Embryonic facial prominence (tissue), 1 donor: ENCODE measurements at regions not wholly inside any gene's neighbourhood (a gene's known extent, or its start where the extent isn't known, plus 50 kb on each side); places are given as distances from the start of the nearest gene placed in this dataset.

Experiments
- DNase-seq: peaks from one replicate; pipeline ENCODE4 v3.0.0-alpha.2; 2016; ENCODE audit errors: extremely low spot score

DNA sequence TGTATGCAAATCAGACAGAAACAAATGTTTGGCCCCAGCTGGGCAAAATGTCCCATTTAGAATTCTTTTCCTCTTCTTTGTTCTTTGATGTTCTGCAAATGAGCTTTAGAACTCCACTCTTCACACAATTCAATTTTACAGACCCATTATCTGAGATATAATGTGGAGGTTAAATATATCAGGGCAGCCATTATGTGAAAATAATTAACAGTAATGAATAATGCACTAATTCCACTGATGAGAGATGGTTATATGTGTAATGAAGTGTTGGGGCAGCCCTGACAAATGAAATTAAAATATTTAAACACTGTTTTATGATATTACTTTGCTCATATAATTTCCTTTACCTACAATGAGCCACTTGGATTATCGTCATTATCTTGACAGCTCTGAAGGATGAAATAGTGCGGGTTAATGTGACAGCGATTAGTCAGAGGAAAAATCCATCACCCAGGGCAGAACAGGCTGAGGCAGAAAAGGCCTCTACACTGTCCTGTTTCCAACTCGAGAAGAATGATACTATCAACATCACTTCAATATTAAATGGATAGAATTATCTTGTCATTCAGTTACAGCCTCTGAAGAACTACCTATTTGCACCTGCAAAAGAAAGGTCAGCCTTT, 321.1 kb downstream of the RBM26 start:
- no peak for DNase-seq

DNA sequence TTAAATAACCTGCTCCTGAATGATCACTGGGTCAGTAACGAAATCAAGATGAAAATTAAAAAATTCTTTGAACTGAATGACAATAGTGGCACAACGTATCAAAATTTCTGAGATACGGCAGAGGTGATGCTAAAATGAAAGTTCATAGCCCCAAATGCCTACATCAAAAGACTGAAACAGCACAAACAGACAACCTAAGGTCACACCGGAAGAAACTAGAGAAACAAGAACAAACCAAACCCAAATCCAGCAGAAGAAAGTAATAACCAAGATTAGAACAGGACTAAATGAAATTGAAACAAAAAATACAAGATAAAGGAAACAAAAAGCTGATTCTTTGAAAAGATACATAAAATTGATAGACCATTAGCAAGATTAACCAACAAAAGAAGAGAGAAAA, 324.1 kb downstream of the RBM26 start:
- no peak for DNase-seq

DNA sequence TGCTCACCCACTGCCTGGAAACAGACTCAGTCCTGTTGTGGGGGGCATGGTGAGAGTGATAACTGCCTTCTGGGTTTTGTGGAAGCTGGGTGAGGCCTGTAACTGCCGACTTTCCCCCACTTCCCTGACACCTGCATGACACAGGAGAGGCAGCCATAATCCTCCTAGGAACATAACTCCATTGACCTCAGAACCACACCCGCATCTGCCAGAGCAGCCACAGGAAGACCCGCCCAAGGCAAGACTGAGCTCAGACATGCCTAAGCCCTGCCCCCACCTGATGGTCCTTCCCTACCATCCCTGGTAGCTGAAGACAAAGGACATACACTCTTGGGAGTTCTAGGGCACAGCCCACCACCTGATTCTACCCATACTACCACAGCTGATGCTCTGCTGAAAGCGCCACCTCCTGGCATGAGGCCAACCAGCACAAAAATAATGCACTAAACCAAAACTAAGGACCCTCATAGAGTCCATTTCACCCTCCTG, 326.7 kb downstream of the RBM26 start:
- no peak for DNase-seq

DNA sequence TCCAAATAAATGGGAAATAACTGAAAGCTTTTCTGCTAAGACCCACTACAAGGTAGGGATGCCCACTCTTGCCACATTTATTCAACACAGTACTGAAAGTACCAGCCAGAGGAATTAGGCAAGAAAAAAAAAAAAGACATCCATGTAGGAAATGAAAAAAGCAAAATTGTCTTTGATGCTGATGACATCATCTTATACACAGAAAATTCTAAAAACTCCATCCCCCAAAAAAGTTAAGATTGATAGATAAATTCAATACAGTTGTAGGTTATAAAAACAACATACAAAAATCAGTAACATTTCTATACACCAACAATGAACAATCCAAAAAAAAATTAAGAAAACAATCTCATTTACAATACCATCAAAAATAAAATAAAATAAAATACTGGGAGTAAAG, 330.4 kb downstream of the RBM26 start:
- DNase-seq: no peak

DNA sequence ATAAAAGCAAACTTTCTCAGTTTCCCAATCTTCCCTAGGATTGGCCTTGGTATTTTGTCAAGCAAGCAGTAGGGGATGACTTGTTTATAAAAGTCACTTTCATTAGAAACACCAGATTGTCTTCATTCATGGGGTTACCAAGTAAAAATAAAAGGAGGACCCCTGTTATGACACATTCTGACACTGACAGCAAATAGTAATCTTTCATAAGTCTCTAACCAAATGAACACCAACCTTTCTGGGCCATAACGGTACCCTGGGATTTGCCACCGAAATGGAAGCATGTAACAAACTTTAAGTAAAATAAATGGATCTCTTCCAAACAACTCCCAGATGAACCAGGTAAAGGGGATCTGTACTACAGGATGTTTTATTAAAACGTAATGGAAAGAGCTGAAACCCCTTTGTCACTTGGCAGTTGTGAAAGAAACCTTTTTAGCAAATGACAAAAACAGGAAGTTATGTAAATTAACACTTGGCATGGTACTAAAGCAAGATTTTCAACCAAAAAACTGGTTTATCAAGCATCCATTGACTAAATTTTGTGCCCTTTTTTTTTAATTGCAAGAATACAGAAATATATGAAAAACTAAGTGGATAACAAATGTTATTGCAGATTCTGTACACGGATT, 335.6 kb downstream of the RBM26 start:
- DNase-seq: no peak

DNA sequence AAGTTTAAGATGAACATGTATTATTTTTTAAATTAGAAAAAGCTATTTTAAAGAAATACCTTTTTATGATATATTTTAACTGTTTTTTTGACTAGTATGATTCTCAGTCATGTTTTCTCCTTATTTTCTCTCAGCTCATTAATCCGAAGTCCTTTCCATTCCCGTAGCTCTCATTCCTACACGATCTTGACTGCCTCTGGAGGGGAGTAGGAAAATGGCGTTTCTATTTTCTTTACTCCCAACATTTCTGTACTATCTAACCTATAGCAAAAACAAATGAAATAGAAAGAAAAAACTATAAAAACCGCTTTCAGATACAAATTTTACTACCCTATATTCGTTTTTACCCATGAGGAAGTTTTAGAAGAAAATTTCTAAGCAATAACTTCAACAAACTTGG, 343.8 kb downstream of the RBM26 start:
- no peak for DNase-seq

DNA sequence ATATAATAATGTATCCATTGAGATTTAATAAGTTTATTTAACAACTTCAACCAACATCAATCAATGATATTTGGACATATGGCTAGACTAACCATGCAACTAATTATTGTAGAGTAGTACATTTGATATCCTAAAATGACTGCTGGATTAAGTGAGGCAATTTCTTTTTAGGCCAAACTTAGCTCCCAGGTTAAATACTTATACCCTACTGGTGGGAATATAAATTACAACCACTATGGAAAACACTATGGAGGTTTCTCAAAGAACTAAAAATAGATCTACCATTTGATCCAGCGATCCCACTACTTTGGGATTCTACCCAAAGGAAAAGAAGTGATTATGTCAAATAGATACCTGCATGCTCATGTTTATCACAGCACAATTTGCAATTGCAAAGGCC, 345.8 kb downstream of the RBM26 start:
- no peak for DNase-seq

DNA sequence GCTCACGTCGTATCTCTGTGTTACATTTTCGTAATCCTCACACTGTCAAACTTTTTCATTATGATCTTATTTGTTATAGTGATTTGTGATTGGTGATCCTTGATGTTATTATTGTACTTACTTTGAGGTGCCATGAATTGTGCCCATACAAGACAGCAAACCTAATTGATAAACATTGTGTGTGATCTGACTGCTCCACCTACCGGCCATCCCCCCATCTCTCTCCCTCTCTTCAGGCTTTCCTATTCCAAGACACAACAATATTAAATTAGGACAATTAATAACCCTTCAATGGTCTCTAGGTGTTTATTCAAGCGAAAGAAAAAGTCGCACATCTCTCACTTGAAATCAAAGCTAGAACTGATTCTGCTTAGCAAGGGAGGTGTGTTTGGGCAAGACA, 349.3 kb downstream of the RBM26 start:
- no peak for DNase-seq

DNA sequence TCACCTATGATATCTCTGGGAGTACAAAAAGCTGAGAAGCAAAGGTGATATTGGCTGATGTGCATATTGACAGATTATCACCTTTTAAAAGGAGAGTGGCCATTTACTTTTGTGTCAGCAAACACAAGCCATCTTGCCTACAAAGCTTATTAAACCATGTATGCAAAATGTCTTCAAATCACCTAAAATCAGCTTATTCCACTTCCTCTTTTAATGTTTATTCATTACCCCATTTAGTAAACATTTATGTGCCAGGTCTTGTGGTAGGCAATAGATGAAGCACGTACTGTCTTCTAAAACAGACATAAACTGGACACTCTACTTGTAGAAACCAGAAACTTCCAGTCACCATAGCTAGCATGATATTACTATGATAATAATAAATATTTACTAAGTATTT, 354.6 kb downstream of the RBM26 start:
- no peak for DNase-seq

DNA sequence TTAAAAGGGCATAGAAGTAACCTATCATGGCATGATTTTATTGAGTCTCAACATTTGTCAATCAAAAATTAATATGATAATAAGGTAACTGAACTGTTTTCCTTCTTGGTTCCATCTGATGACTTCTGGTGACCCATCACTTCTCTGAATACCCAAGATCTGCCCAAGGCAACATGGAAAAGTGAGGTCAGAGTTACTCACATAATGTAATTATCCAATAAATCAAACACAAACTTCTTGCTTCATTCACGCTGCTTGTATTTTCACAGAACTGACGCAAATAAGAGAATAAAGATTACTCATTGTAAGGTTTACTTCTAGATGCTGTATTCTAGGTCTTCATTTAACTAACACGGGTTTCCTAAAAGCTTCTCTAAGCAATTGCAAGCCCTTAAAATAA, 361.6 kb downstream of the RBM26 start:
- no peak for DNase-seq

DNA sequence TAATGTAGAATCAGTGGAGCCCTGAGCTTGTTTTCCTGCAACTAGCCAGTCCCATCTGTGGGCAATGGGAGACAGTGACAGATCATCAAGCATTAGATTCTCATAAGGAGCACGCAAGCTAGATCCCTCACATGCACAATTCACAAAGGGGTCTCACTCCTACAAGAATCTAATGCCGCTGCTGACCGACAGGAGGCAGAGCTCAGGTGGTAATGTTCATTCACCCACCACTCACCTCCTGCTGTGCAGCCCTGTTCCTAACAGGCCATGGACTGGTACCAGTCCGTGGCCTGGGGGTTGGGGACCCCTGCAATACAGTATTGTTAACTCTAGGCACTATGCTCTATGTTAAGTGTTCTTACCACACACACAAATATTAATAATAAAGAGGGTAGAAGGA, 362.8 kb downstream of the RBM26 start:
- DNase-seq: no peak

DNA sequence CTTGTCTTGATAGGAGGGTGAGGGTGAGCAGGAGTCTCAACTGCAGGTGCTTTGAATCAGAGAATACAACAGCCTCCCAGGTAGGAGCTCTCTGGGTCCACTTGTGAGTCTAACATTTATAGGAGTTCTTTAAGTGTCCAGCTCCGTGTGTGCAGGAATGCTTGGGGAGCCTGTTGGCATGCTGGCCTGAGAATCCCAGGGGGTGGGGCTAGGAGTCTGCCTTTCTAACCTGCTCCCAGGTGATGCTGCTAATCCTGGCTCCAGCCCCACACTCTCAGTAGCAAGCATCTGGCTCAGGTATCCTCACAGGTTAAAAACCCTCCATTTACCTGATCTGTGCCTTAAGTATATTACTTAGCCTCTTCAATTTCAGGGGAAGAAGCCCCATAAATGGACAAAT, 368.9 kb downstream of the RBM26 start:
- DNase-seq: no peak

DNA sequence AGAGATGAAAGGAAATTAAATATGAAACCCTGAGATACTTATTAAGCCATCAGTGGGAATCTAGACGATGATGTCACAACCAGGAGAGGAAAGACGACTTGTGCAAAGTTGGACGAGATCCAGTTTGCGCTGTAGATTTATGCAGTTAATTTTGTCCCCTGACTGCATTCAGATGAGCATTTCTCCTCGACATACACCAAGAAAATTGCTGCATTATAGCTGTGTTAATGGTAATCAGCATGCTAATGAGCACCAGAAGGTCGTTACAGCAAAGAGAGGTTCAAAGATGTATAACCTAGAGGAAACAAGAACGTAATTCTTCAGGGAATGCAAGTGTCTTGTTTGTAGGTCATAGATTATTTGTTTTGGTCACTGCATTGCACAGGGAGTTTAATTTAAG, 371.7 kb downstream of the RBM26 start:
- DNase-seq: no peak

DNA sequence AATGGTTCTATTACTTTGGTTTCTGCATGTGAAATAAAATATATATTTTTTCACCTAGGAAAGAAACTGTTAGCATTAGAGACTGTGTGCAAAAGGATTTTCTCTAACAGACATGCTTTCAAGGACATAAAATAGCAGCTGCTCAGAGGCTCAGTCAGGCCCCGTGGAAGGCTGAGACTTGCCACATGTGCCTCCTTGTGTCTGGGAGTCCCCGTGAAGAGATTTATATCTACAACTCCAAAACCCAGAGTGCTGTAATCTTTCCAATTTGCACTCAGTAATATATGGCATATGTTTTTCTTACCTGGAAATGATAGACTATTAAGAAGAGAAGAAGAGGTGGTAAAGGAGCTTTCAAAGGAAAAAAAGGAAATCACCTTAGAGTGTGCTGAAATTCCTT, 371.6 kb upstream of the OBI1 start:
- no peak for DNase-seq

DNA sequence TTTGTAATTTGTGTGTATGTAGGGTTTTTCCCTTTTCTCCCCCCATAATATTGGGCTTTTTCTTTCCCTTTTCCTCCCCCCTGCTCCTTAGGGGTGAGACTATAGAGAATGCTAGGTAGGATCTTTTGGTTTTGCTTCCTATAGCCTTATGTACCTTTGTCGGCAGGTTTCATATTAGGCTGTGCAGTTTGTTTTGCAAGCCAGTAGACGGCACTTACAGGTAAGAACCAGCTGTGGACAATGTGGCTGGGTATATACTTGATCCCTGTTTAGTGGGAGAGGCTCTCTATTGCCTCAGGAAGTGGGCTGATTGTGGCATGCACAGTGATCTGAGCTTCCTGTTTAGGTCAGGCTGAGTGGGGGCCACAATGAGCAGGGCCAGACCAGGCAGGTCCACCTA, 359.2 kb upstream of the OBI1 start:
- no peak for DNase-seq

DNA sequence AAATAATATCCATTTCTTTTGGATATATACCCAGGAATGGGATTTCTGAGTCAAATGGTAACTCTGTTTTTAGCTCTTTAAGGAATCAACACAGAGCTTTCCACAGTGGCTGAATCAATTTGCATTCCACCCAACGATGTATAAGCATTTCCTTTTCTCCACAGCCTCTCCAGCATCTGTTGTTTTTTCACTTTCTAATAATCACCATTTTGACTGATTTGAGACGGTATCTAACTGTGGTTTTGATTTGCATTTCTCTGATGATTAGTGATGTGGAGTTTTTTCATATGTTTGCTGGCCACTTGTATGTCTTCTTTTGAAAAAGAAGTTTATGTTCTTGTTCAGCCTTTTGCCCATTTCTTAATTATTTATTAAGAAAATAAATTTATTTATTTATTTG, 352.2 kb upstream of the OBI1 start:
- no peak for DNase-seq

DNA sequence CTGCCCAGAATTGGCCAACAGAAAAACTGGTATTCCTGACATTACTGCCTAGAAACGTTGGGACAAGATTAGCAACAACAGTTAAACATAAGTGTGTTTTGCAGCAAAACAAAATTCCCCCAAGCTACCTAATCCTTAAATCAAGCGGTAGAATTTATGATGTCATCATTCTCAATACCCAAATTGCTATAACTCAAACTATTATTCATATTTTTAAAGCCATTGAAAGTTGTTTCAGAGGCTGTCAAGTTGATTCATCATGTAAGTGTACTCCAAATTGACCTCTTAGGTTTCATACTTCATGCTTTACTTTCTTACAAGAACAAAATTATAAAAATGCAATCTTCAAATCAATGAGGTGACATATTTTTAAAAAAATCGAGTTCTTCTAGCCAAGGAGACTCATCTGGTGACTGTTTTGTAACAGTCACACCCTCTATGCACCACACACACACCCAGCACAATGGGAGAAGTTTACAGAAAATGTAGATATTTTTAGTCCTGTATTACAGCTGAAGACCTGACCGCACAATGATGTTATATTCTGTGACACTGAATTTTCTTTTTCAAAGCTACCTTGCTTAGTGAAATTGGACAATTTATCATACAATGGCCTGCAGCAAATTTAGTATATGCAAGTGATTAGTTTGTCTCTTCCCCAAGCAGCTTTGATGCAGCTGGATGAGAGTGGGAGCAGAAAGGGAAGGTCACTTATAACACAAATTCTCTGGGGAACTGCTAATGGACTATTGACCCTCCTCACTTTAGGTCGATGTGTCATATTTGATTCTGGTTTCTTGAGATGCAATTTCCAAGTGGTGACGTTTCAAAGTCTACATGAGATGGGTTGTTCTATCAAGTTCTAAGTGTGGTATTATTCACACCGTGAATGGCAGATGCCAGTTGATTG, 345.3 kb upstream of the OBI1 start:
- DNase-seq: no peak

DNA sequence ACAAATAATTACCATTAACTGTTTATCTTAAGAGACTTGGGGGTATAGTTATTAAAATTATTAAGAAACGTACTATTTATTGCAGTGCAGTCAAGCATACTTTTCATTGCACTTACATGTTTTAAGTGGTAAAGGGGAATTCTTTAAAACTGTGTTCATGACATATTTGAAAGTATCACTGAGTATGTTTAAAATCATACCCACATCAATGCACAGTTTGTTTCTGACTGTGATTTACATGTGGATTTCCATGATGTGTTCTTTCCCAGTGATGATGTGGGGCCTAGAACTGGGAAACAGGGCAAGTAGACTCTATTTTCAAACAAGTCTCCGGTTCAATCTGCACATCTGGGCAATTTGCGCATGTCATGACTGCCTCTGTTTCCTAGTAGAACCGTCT, 340.5 kb upstream of the OBI1 start:
- DNase-seq: no peak

DNA sequence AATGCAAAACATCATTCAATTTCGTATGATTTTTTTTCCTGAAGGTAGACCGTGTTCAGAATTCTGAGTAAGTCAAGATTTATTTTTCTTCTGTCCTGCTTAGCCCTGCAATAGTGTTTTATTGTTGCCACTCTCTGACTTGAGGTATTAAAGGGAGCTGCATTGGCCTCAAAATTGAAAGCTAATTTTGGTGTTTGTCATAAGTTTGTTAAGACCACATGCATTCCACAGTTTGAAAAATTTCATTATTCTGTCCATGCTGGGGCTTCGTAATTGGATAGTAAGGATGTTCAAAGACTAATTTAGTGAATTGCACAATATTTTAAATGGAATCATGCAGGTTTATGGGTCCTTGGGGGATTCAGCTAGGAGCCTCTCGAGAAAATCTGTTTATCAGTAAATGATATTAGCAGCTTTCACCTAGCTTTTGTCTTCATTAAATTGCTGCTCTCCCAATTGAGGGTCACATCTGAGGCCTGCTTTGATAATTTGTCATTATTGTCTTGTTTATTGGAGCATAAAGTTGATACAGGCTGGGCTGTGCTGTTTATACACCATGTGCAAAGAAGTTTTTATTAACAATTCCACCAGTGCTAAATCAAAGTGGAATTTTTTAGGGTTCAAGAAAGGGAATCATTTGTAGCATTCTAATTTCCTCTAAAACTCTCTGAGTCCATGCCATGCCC, 339.8 kb upstream of the OBI1 start:
- DNase-seq: no peak

DNA sequence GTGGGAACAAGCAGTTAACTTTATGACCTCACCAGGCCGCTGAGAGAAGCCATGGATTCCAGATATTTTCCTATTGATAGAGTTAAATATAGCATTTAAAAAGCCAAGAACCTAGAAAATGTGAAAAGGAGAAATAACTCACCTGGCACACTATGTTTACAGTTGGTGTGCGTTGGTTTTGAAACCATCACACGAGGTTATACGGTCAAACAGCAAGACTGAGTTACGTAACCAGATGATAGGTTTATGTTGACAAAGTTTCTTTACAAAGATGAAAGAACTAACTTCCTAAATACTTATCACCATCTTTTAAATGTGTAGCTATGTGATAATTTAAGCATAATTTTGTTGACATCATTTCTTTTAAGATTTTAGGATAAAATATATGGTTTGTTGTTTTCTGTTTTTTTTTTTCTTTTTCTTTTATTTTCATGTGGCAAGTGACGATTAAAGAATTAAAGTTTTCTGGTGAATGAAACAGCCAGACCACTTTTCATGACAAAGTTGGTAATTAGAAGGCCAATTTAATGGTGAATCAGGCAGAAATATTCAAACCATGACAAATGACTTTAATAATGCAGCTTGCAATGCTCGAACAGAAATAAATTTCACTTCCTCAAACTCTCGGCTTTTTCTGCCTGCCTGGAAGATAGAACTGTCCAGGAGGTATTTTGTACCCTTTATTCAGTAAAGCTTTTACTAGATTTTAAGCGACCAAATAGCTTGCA, 339.1 kb upstream of the OBI1 start:
- no peak for DNase-seq

DNA sequence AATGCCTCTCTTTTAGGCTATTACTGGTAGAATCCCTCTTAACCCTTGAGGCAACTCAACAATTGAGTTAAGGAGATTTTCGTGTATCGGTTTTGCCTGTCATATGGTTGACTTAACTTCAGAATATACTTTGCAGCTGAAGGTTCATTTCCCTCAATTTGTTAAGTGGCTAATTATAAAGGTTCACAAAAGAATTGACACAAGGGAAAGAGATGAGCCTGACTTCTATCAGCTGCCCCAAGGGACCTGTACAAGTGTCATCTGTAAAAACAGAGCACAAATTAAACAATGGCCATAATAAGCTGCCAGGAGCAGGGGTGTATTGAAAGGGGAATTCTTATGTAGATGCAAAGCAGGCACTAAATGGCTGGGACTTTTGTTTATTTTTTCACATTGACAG, 334.8 kb upstream of the OBI1 start:
- no peak for DNase-seq

DNA sequence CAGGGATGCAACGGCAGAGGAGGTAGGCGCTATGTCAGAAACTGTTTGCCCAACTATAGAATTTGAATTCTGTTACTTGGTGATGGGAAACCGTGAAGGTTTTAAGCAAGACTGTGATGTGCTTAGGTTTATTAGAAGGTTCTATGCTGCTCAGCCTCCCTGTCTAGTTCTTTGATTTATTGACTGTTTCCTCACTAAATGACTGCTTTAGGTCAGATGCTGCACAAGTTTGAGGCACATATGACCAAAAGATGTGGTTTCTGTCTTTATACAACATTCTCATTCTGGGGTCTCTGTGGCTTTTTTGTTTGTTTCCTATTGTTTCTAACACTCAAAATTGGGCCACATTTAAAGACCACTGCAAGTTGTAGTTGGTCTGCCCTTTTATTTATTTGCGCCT, 323.0 kb upstream of the OBI1 start:
- no peak for DNase-seq
